SK-N-SH (cell line): ENCODE measurements at regions not wholly inside any gene's neighbourhood (a gene's known extent, or its start where the extent isn't known, plus 50 kb on each side); places are given as distances from the start of the nearest gene placed in this dataset.

ENCODE experiments used
- CHD2 ChIP-seq: fragments of 150-350 bp; IDR thresholded peaks from 2 replicates; pipeline ENCODE4 v1.6.1; 2018; ENCODE audit warnings: low read length; ENCODE audit not compliant: partially characterized antibody
- EP300 ChIP-seq, 2 experiments: IDR thresholded peaks; 2 replicates each; pipeline versions ENCODE4 v1.4.0 to v1.6.1; 2012; ENCODE audit warnings: borderline replicate concordance in 1 of 2, low read depth in 1 of 2, low read length in 1 of 2
- FOSL2 ChIP-seq: IDR thresholded peaks from 2 replicates; pipeline ENCODE4 v1.4.0; 2012; ENCODE audit warnings: low read depth, mild to moderate bottlenecking, moderate library complexity, borderline replicate concordance
- NFIC ChIP-seq: IDR thresholded peaks from 2 replicates; pipeline ENCODE4 v1.4.0; 2012; ENCODE audit warnings: borderline replicate concordance
- RFX5 ChIP-seq: IDR thresholded peaks from 2 replicates; pipeline ENCODE4 v1.6.1; 2012; ENCODE audit warnings: mild to moderate bottlenecking, improper control_type of control experiment, low read length
- RXRA ChIP-seq: IDR thresholded peaks from 2 replicates; pipeline ENCODE4 v1.4.0; 2012; ENCODE audit warnings: low read depth, mild to moderate bottlenecking, borderline replicate concordance
- SIN3A ChIP-seq: IDR thresholded peaks from 2 replicates; pipeline ENCODE4 v1.6.1; 2012; ENCODE audit warnings: low read depth, mild to moderate bottlenecking, low read length, moderate library complexity, borderline replicate concordance
- SMC3 ChIP-seq: IDR thresholded peaks from 2 replicates; pipeline ENCODE4 v1.6.1; 2012; ENCODE audit warnings: low read depth, low read length, improper control_type of control experiment
- TAF1 ChIP-seq: IDR thresholded peaks from 2 replicates; pipeline ENCODE4 v1.6.1; 2012; ENCODE audit warnings: low read depth, mild to moderate bottlenecking, low read length, moderate library complexity, borderline replicate concordance
- TCF12 ChIP-seq: IDR thresholded peaks from 2 replicates; pipeline ENCODE4 v1.4.0; 2012
- TF ChIP-seq, protein P1 (sequence below): fragments of 200-600 bp; sonication (generic); IDR thresholded peaks from 2 replicates; pipeline ENCODE4 v1.6.1; 2017; ENCODE audit warnings: antibody characterized with exemption, mild to moderate bottlenecking, moderate library complexity
- TF ChIP-seq, protein P2 (sequence below): IDR thresholded peaks from 2 replicates; pipeline ENCODE4 v1.6.1; 2012; ENCODE audit warnings: mild to moderate bottlenecking, low read depth, low read length, moderate library complexity

- TF ChIP-seq NFIC (no peak), EP300 (IDR thresholded peaks at IDR 0.05; ENCODE audit: borderline replicate concordance in 1 of 2, low read depth in 1 of 2, low read length in 1 of 2) (no peak), FOSL2 (no peak), SIN3A (no peak), SMC3 (no peak), TCF12 (no peak), TAF1 (no peak), RFX5 (no peak), RXRA (no peak), CHD2 (no peak)
- TF ChIP-seq, protein P1, sequence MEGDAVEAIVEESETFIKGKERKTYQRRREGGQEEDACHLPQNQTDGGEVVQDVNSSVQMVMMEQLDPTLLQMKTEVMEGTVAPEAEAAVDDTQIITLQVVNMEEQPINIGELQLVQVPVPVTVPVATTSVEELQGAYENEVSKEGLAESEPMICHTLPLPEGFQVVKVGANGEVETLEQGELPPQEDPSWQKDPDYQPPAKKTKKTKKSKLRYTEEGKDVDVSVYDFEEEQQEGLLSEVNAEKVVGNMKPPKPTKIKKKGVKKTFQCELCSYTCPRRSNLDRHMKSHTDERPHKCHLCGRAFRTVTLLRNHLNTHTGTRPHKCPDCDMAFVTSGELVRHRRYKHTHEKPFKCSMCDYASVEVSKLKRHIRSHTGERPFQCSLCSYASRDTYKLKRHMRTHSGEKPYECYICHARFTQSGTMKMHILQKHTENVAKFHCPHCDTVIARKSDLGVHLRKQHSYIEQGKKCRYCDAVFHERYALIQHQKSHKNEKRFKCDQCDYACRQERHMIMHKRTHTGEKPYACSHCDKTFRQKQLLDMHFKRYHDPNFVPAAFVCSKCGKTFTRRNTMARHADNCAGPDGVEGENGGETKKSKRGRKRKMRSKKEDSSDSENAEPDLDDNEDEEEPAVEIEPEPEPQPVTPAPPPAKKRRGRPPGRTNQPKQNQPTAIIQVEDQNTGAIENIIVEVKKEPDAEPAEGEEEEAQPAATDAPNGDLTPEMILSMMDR: no peak
- TF ChIP-seq, protein P2, sequence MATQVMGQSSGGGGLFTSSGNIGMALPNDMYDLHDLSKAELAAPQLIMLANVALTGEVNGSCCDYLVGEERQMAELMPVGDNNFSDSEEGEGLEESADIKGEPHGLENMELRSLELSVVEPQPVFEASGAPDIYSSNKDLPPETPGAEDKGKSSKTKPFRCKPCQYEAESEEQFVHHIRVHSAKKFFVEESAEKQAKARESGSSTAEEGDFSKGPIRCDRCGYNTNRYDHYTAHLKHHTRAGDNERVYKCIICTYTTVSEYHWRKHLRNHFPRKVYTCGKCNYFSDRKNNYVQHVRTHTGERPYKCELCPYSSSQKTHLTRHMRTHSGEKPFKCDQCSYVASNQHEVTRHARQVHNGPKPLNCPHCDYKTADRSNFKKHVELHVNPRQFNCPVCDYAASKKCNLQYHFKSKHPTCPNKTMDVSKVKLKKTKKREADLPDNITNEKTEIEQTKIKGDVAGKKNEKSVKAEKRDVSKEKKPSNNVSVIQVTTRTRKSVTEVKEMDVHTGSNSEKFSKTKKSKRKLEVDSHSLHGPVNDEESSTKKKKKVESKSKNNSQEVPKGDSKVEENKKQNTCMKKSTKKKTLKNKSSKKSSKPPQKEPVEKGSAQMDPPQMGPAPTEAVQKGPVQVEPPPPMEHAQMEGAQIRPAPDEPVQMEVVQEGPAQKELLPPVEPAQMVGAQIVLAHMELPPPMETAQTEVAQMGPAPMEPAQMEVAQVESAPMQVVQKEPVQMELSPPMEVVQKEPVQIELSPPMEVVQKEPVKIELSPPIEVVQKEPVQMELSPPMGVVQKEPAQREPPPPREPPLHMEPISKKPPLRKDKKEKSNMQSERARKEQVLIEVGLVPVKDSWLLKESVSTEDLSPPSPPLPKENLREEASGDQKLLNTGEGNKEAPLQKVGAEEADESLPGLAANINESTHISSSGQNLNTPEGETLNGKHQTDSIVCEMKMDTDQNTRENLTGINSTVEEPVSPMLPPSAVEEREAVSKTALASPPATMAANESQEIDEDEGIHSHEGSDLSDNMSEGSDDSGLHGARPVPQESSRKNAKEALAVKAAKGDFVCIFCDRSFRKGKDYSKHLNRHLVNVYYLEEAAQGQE: no peak
These were observed 369.3 kb upstream of the DCN start for GRCh38 chr12:91551927-91552326.
